ENCODE measurements at regions not wholly inside any gene's neighbourhood (a gene's known extent, or its start where the extent isn't known, plus 50 kb on each side); places are given as distances from the start of the nearest gene placed in this dataset.

GRCh38 chr4:110675426-110675825 lies 52.5 kb upstream of the PITX2 start:
- no peaks in the 10 kb centered on the region for H3K9me3 ChIP-seq
- H3K4me3 ChIP-seq, result no peak overlapping the region
- no peak overlapping the region for H3K27ac ChIP-seq
- no peaks in the 10 kb centered on the region for H3K27me3 ChIP-seq
- no peaks in the 10 kb centered on the region for H3K36me3 ChIP-seq
- no peaks in the 10 kb centered on the region for H3K4me1 ChIP-seq
- TF ChIP-seq CTCF (IDR thresholded peaks at IDR 0.05), result no peak
- DNase-seq (ENCODE audit: low spot score in 2 of 2), result no peak
- intact Hi-C loops (cut with DNase I), result no loop called here

- no peaks in the 10 kb centered on the region for H3K4me1 ChIP-seq
- intact Hi-C loops (cut with DNase I), result no loop called here
- no peaks in the 10 kb centered on the region for H3K9me3 ChIP-seq
- H3K27ac ChIP-seq, result no peak overlapping the region
- H3K4me3 ChIP-seq, result no peak overlapping the region
- H3K36me3 ChIP-seq, result no peaks in the 10 kb centered on the region
- no peak for TF ChIP-seq CTCF (IDR thresholded peaks at IDR 0.05)
- no peak for DNase-seq (ENCODE audit: low spot score in 2 of 2)
- no peaks in the 10 kb centered on the region for H3K27me3 ChIP-seq
Measured at GRCh38 chr4:110676241-110676640, 53.4 kb upstream of the PITX2 start.

- no peak for TF ChIP-seq CTCF (IDR thresholded peaks at IDR 0.05)
- no peak overlapping the region for H3K4me3 ChIP-seq
- intact Hi-C loops (cut with DNase I), result no loop called here
Measured at GRCh38 chr4:110678517-110679227, 55.8 kb upstream of the PITX2 start.

GRCh38 chr4:110680265-110680664 lies 57.4 kb upstream of the PITX2 start:
- no peak for DNase-seq (ENCODE audit: low spot score in 2 of 2)
- Histone ChIP-seq H3K4me1 (no peaks in the 10 kb centered on the region), H3K27ac (no peak overlapping the region), H3K36me3 (no peaks in the 10 kb centered on the region), H3K27me3 (no peaks in the 10 kb centered on the region), H3K4me3 (no peak overlapping the region), H3K9me3 (no peaks in the 10 kb centered on the region)
- intact Hi-C loops (cut with DNase I), result no loop called here
- no peak for TF ChIP-seq CTCF (IDR thresholded peaks at IDR 0.05)

More at GRCh38 chr4:110678517-110679227, 55.8 kb upstream of the PITX2 start:
- Histone ChIP-seq H3K27me3 (no peaks in the 10 kb centered on the region), H3K27ac (no peak overlapping the region), H3K9me3 (no peaks in the 10 kb centered on the region), H3K36me3 (no peaks in the 10 kb centered on the region), H3K4me1 (no peaks in the 10 kb centered on the region)
- no peak for DNase-seq (ENCODE audit: low spot score in 2 of 2)

- TF ChIP-seq CTCF (IDR thresholded peaks at IDR 0.05), result no peak
- Histone ChIP-seq H3K4me3 (no peak overlapping the region), H3K27ac (no peak overlapping the region), H3K9me3 (no peaks in the 10 kb centered on the region), H3K36me3 (no peaks in the 10 kb centered on the region), H3K4me1 (no peaks in the 10 kb centered on the region), H3K27me3 (no peaks in the 10 kb centered on the region)
- no peak for DNase-seq (ENCODE audit: low spot score in 2 of 2)
- intact Hi-C loops (cut with DNase I), result no loop called here
Measured at GRCh38 chr4:110681381-110681780, 58.5 kb upstream of the PITX2 start.

GRCh38 chr4:110682311-110682710 lies 59.4 kb upstream of the PITX2 start:
- TF ChIP-seq CTCF (IDR thresholded peaks at IDR 0.05), result no peak
- intact Hi-C loops (cut with DNase I), result no loop called here
- Histone ChIP-seq H3K9me3 (no peaks in the 10 kb centered on the region), H3K4me1 (no peaks in the 10 kb centered on the region), H3K27me3 (no peaks in the 10 kb centered on the region), H3K27ac (no peak overlapping the region), H3K4me3 (no peak overlapping the region), H3K36me3 (no peaks in the 10 kb centered on the region)
- no peak for DNase-seq (ENCODE audit: low spot score in 2 of 2)
